DND-41 (cell line): ENCODE measurements at regions not wholly inside any gene's neighbourhood (a gene's known extent, or its start where the extent isn't known, plus 50 kb on each side); places are given as distances from the start of the nearest gene placed in this dataset.

Experiments used
- CTCF ChIP-seq: IDR thresholded peaks from 2 replicates; pipeline ENCODE4 v1.5.1; 2012; ENCODE audit warnings: borderline replicate concordance, low read length, moderate library complexity, mild to moderate bottlenecking; ENCODE audit not compliant: poor library complexity, severe bottlenecking; ENCODE audit errors: extremely low read depth
- EZH2 ChIP-seq: IDR thresholded peaks from 3 replicates; pipeline ENCODE4 v1.6.1; 2012; ENCODE audit warnings: borderline replicate concordance, low read depth, mild to moderate bottlenecking, moderate library complexity, low read length, inconsistent platforms; ENCODE audit not compliant: severe bottlenecking

DNA sequence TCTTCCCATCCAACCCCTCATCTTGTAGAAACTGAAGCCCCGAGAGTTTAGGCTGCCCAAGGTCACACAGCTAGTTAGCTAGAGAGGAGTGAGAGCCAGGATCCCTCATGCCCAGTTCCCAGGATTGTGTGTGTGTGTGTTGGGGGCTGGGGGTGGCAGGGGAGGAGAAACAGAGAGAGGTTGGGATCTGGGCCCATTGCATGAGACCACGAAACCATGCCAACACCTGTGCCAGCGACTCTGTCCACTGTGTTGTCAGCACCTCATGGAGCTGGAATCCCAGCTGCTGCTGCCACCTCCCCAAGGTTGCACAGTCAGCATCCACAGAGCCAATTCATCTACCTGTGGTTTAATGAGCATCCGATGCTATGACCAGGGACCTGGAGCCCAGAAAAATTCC lies 115.4 kb upstream of the ZC3H12A start:
- no peak for TF ChIP-seq CTCF
- no peak for TF ChIP-seq EZH2
